Amniotic stem cell (primary cell): ENCODE measurements at regions not wholly inside any gene's neighbourhood (a gene's known extent, or its start where the extent isn't known, plus 50 kb on each side); places are given as distances from the start of the nearest gene placed in this dataset.

Source experiments
- DNase-seq: peaks from one replicate; lab custom pipeline; 2025; lab: John Stamatoyannopoulos, UW

DNA sequence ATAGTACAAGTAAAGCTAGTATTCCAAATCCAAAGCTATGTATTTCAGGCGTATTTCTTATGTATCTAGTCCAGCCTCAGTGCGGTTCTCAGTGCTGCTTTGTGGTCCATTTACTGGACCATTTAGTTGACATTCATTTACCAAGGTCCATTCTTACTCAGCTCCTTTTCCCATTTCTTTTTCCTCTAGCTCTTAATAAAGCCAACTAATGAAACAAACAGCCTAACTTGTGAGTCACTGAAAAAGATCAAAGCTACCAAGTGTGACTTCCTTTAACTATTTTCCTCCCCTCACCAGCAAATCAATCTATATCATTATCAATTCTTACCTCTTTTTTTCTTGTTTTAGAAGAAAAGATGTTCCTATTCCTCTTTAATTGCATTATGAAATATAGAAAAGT lies 64.0 kb downstream of the CYB561 start:
- DNase-seq = no peak
